ENCODE measurements at regions not wholly inside any gene's neighbourhood (a gene's known extent, or its start where the extent isn't known, plus 50 kb on each side); places are given as distances from the start of the nearest gene placed in this dataset.

GRCh38 chr1:194081444-194081843 lies 895.0 kb upstream of the B3GALT2 start:
- Mint-ChIP-seq H3K36me3 (ENCODE audit: low read depth) (no peaks in the 10 kb centered on the region), H3K9me3 (no peaks in the 10 kb centered on the region), H3K27ac (no peak overlapping the region), H3K4me1 (no peaks in the 10 kb centered on the region), H3K4me3 (no peak overlapping the region), H3K27me3 (no peaks in the 10 kb centered on the region)
- no peak for TF ChIP-seq CTCF (IDR thresholded peaks at IDR 0.05)
- ChIA-PET POLR2A (no interaction called here), CTCF (no interaction called here)
- DNase-seq = no peak
- intact Hi-C loops (cut with micrococcal nuclease) = no loop called here
- ATAC-seq (ENCODE audit: low read depth) = no peak

- ATAC-seq (ENCODE audit: low read depth) (no peak), DNase-seq (no peak)
- no peak for TF ChIP-seq CTCF (IDR thresholded peaks at IDR 0.05)
- Mint-ChIP-seq H3K4me3 (no peak overlapping the region), H3K27ac (no peak overlapping the region), H3K27me3 (no peaks in the 10 kb centered on the region), H3K36me3 (ENCODE audit: low read depth) (no peaks in the 10 kb centered on the region), H3K4me1 (no peaks in the 10 kb centered on the region), H3K9me3 (no peaks in the 10 kb centered on the region)
- ChIA-PET CTCF (no interaction called here), POLR2A (no interaction called here)
- intact Hi-C loops (cut with micrococcal nuclease) = no loop called here
Measured at GRCh38 chr1:194080826-194081225, 894.4 kb upstream of the B3GALT2 start.

GRCh38 chr1:194078765-194079164 lies 892.4 kb upstream of the B3GALT2 start:
- no peaks in the 10 kb centered on the region for H3K9me3 Mint-ChIP-seq
- no peak overlapping the region for H3K27ac Mint-ChIP-seq
- no peak overlapping the region for H3K4me3 Mint-ChIP-seq
- H3K36me3 Mint-ChIP-seq (ENCODE audit: low read depth) = no peaks in the 10 kb centered on the region
- ATAC-seq (ENCODE audit: low read depth) (no peak), DNase-seq (no peak)
- no peak for TF ChIP-seq CTCF (IDR thresholded peaks at IDR 0.05)
- no peaks in the 10 kb centered on the region for H3K4me1 Mint-ChIP-seq
- no peaks in the 10 kb centered on the region for H3K27me3 Mint-ChIP-seq
- POLR2A ChIA-PET = no interaction called here
- intact Hi-C loops (cut with micrococcal nuclease) = no loop called here
- CTCF ChIA-PET = no interaction called here

GRCh38 chr1:194076646-194077045 lies 890.2 kb upstream of the B3GALT2 start:
- no peaks in the 10 kb centered on the region for H3K4me1 Mint-ChIP-seq
- H3K27me3 Mint-ChIP-seq = no peaks in the 10 kb centered on the region
- intact Hi-C loops (cut with micrococcal nuclease) = no loop called here
- H3K36me3 Mint-ChIP-seq (ENCODE audit: low read depth) = no peaks in the 10 kb centered on the region
- ChIA-PET CTCF (no interaction called here), POLR2A (no interaction called here)
- ATAC-seq (ENCODE audit: low read depth) (no peak), DNase-seq (no peak)
- no peak for TF ChIP-seq CTCF (IDR thresholded peaks at IDR 0.05)
- no peak overlapping the region for H3K27ac Mint-ChIP-seq
- H3K4me3 Mint-ChIP-seq = no peak overlapping the region
- no peaks in the 10 kb centered on the region for H3K9me3 Mint-ChIP-seq

GRCh38 chr1:194073833-194074232 lies 887.4 kb upstream of the B3GALT2 start:
- DNase-seq = no peak
- TF ChIP-seq CTCF (IDR thresholded peaks at IDR 0.05) = no peak
- intact Hi-C loops (cut with micrococcal nuclease) = no loop called here
- Mint-ChIP-seq H3K36me3 (ENCODE audit: low read depth) (no peaks in the 10 kb centered on the region), H3K9me3 (no peaks in the 10 kb centered on the region), H3K27me3 (no peaks in the 10 kb centered on the region), H3K4me1 (no peaks in the 10 kb centered on the region), H3K27ac (no peak overlapping the region), H3K4me3 (no peak overlapping the region)
- POLR2A ChIA-PET = no interaction called here
- CTCF ChIA-PET = no interaction called here
- ATAC-seq (ENCODE audit: low read depth) = no peak
